A549 (cell line): ENCODE measurements at regions not wholly inside any gene's neighbourhood (a gene's known extent, or its start where the extent isn't known, plus 50 kb on each side); places are given as distances from the start of the nearest gene placed in this dataset.

Experiments
- ATAC-seq, 2 experiments: fragments of 200-7000 bp in 1 of 2; fragments of >200 bp in 1 of 2; cut with Nextera tagmentation in 1 of 2; cut with Tn5 transposase in 1 of 2; 3 replicates each; pipeline versions ENCODE4 v1.8.0 to v1.9.1; 2018 to 2020; ENCODE audit warnings: mild to moderate bottlenecking in 1 of 2, moderate library complexity in 1 of 2
- CTCF ChIA-PET: fragments of 300-600 bp; sonication (Branson Sonifier 250); formaldehyde crosslinking; extraction: SDS; loops from one replicate; lab custom pipeline; 2021; ENCODE audit warnings: antibody characterized with exemption, inconsistent platforms; lab: Yijun Ruan, JAX
- POLR2A ChIA-PET: fragments of 350-600 bp; formaldehyde crosslinking; extraction: SDS; loops from one replicate; lab custom pipeline; 2021; ENCODE audit warnings: antibody characterized with exemption, inconsistent platforms; lab: Yijun Ruan, JAX
- DNase-seq, 2 experiments: peaks; one replicate each; pipeline versions ENCODE4 v3.0.0 to v3.0.0-alpha.2; 2011 to 2016; ENCODE audit warnings: low read depth in 1 of 2, low spot score in 1 of 2
- FAIRE-seq: peaks from 2 replicates; lab custom pipeline; 2011; peaks lifted over from hg19 to GRCh38; lab: Jason Lieb, UNC
- H3K27ac ChIP-seq, 2 experiments: fragments of >200 bp; sonication (Bioruptor Twin); formaldehyde crosslinking; 3 replicates each; pipeline ENCODE4 v1.5.1; 2016 to 2017
- H3K4me1 ChIP-seq: fragments of >200 bp; sonication (Bioruptor Twin); formaldehyde crosslinking; 3 replicates; pipeline ENCODE4 v1.6.1; 2016
- H3K4me2 ChIP-seq: fragments of >200 bp; sonication (Bioruptor Twin); formaldehyde crosslinking; 3 replicates; pipeline ENCODE4 v1.6.1; 2016
- H3K4me3 ChIP-seq: fragments of >200 bp; sonication (Bioruptor Twin); formaldehyde crosslinking; 3 replicates; pipeline ENCODE4 v1.5.1; 2016
- H3K9me3 ChIP-seq: fragments of >200 bp; sonication (Bioruptor Twin); formaldehyde crosslinking; 3 replicates; pipeline ENCODE4 v1.6.1; 2016
- CBX8 ChIP-seq: fragments of 200-600 bp; sonication (generic); IDR thresholded peaks from 2 replicates; pipeline ENCODE4 v1.6.1; 2016
- CEBPB ChIP-seq, 2 experiments: fragments of >200 bp in 1 of 2; sonication (Bioruptor Twin) in 1 of 2; formaldehyde crosslinking in 1 of 2; IDR thresholded peaks; 2 replicates each; pipeline ENCODE4 v1.6.1; 2012 to 2016
- CHD2 ChIP-seq: fragments of 150-350 bp; IDR thresholded peaks from 2 replicates; pipeline ENCODE4 v1.6.1; 2014; ENCODE audit warnings: low read length; ENCODE audit not compliant: partially characterized antibody
- CHD4 ChIP-seq: fragments of 200-600 bp; sonication (generic); IDR thresholded peaks from 2 replicates; pipeline ENCODE4 v1.6.1; 2016; ENCODE audit warnings: antibody characterized with exemption, mild to moderate bottlenecking, borderline replicate concordance
- EHF ChIP-seq: fragments of 250-450 bp; sonication (Bioruptor Pico); IDR thresholded peaks from 2 replicates; pipeline ENCODE4 v1.5.0; 2020; ENCODE audit warnings: mild to moderate bottlenecking
- EHMT2 ChIP-seq: fragments of 200-600 bp; sonication (generic); IDR thresholded peaks from 2 replicates; pipeline ENCODE4 v1.6.1; 2016; ENCODE audit warnings: antibody characterized with exemption, low read depth, mild to moderate bottlenecking, moderate library complexity
- FOSB ChIP-seq: fragments of 250-450 bp; sonication (Bioruptor Pico); IDR thresholded peaks from 2 replicates; pipeline ENCODE4 v1.5.0; 2020; ENCODE audit warnings: mild to moderate bottlenecking, moderate library complexity
- HDAC2 ChIP-seq: fragments of 200-600 bp; sonication (generic); IDR thresholded peaks from 2 replicates; pipeline ENCODE4 v1.6.1; 2016
- JUN ChIP-seq, 2 experiments: fragments of >200 bp; sonication (Bioruptor Twin); formaldehyde crosslinking; IDR thresholded peaks; 2 replicates in 1 of 2; 3 replicates in 1 of 2; pipeline ENCODE4 v1.6.1; 2016 to 2017
- JUNB ChIP-seq: fragments of >200 bp; sonication (Bioruptor Twin); formaldehyde crosslinking; IDR thresholded peaks from 2 replicates; pipeline ENCODE4 v1.6.1; 2016
- KDM5A ChIP-seq: fragments of 200-600 bp; sonication (generic); IDR thresholded peaks from 2 replicates; pipeline ENCODE4 v1.6.1; 2016; ENCODE audit warnings: antibody characterized with exemption, mild to moderate bottlenecking
- MAFK ChIP-seq: fragments of 450-650 bp; IDR thresholded peaks from 2 replicates; pipeline ENCODE4 v1.6.1; 2014; ENCODE audit not compliant: partially characterized antibody
- MYC ChIP-seq: IDR thresholded peaks from 2 replicates; pipeline ENCODE4 v1.6.1; 2012; ENCODE audit warnings: mild to moderate bottlenecking, inconsistent platforms, low read length, improper control_type of control experiment, borderline replicate concordance
- NFE2L2 ChIP-seq: fragments of 150-350 bp; conservative IDR thresholded peaks from 2 replicates; pipeline ENCODE4 v1.6.1; 2014; ENCODE audit warnings: low read length
- NPAS2 ChIP-seq: fragments of 250-450 bp; sonication (Bioruptor Pico); IDR thresholded peaks from 2 replicates; pipeline ENCODE4 v1.8.0; 2022; ENCODE audit warnings: mild to moderate bottlenecking, moderate library complexity, borderline replicate concordance
- NR3C1 ChIP-seq: fragments of >200 bp; sonication (Bioruptor Twin); formaldehyde crosslinking; IDR thresholded peaks from 3 replicates; pipeline ENCODE4 v1.6.1; 2017
- PHF8 ChIP-seq: fragments of 200-600 bp; sonication (generic); IDR thresholded peaks from 2 replicates; pipeline ENCODE4 v1.6.1; 2016; ENCODE audit warnings: low read depth, mild to moderate bottlenecking, antibody characterized with exemption, moderate library complexity, borderline replicate concordance
- RAD21 ChIP-seq, 2 experiments: fragments of >200 bp in 1 of 2; sonication (Bioruptor Twin) in 1 of 2; formaldehyde crosslinking in 1 of 2; IDR thresholded peaks in 1 of 2; conservative IDR thresholded peaks in 1 of 2; 2 replicates in 1 of 2; 3 replicates in 1 of 2; pipeline ENCODE4 v1.6.1; 2012 to 2018; ENCODE audit warnings: inconsistent platforms in 1 of 2
- RCOR1 ChIP-seq: fragments of 150-350 bp; IDR thresholded peaks from 2 replicates; pipeline ENCODE4 v1.6.1; 2014; ENCODE audit warnings: antibody characterized with exemption, low read length, low read depth
- ZC3H11A ChIP-seq: fragments of 450-650 bp; IDR thresholded peaks from 2 replicates; pipeline ENCODE4 v1.6.1; 2014; ENCODE audit warnings: antibody characterized with exemption, mild to moderate bottlenecking
- ZFP36 ChIP-seq: fragments of 450-650 bp; IDR thresholded peaks from 2 replicates; pipeline ENCODE4 v1.6.1; 2014; ENCODE audit warnings: borderline replicate concordance; ENCODE audit not compliant: partially characterized antibody
- ZSCAN20 ChIP-seq: fragments of 250-450 bp; sonication (Bioruptor Pico); IDR thresholded peaks from 2 replicates; pipeline ENCODE4 v1.8.0; 2022; ENCODE audit warnings: mild to moderate bottlenecking, moderate library complexity
- WGBS: methylation state at CpG from one replicate; pipeline ENCODE4 v1.1.6; 2017; ENCODE audit errors: missing lambda C conversion rate; 5-methylcytosine and 5-hydroxymethylcytosine counted together
- TF ChIP-seq, protein P1 (sequence below): fragments of 250-450 bp; sonication (Bioruptor Pico); IDR thresholded peaks from 2 replicates; pipeline ENCODE4 v1.5.0; 2021; ENCODE audit warnings: mild to moderate bottlenecking, moderate library complexity, borderline replicate concordance
- TF ChIP-seq, protein P2 (sequence below): fragments of >200 bp; sonication (Bioruptor Twin); formaldehyde crosslinking; IDR thresholded peaks from 3 replicates; pipeline ENCODE4 v1.5.1; 2016
- TF ChIP-seq, protein P3 (sequence below): IDR thresholded peaks from 2 replicates; pipeline ENCODE4 v1.6.1; 2012; ENCODE audit warnings: low read depth, borderline replicate concordance
- TF ChIP-seq, protein P4 (sequence below): fragments of >200 bp; sonication (Bioruptor Twin); formaldehyde crosslinking; IDR thresholded peaks from 2 replicates; pipeline ENCODE4 v1.6.1; 2016
- TF ChIP-seq, protein P5 (sequence below): fragments of 200-600 bp; sonication (generic); IDR thresholded peaks from 2 replicates; pipeline ENCODE4 v1.6.1; 2016; ENCODE audit warnings: antibody characterized with exemption, mild to moderate bottlenecking, moderate library complexity

DNA sequence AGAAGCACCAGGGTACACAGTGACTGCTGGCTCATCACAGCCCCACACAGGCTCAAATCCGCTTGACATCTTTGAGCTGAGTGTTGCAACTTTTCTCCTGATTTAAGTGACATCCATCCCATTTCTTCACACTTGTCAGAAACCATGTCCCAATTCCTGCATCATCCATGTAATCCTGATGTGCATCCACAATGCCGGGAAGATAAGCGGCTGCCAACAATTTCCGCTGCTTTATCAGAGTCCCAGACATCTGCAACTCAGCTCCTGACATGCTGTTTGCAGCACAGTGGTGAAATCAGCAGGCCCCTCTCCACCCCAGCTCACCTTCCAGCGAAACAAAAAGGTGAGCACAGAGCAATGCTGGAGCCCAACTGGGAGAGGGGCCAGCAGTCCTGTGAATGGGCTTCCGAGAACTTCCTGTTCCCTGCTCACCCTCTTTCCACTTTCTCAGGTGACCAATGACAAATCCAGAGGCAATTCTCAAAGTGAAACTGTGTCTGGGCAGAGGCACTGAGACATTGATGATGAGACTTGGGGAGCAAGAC lies 581.0 kb downstream of the AJAP1 start:
- ATAC-seq: no peak
- no peak for DNase-seq

DNA sequence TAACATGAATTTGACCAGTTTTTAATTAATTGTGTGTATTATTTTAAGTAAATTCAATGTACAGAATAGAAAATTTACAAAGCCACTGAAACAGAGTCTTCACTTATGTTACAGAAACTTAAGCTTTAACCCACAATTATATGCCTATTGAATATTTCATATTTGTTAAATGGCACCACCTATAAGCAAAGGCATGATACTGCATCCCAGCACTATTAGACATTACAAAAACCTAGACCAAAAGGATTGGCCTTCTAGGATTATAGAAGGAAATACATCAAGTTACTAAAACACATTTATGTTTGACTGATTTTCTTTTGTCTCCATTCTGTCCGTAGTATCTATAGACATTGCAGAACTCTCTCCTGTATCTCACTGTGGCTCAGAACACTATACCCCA lies 578.1 kb downstream of the AJAP1 start:
- Histone ChIP-seq H3K4me3 (no peak overlapping the region), H3K4me2 (no peak overlapping the region), H3K4me1 (no peaks in the 10 kb centered on the region), H3K9me3 (no peaks in the 10 kb centered on the region), H3K27ac (no peak overlapping the region)
- TF ChIP-seq CEBPB (IDR thresholded peaks at IDR 0.05): no peak
- TF ChIP-seq RAD21 (conservative IDR thresholded peaks at IDR 0.05 in 1 of 2, IDR thresholded peaks at IDR 0.05 in 1 of 2): no peak
- no peak for TF ChIP-seq NR3C1
- no peak for TF ChIP-seq CHD4
- no peak for TF ChIP-seq JUN (IDR thresholded peaks at IDR 0.05)
- TF ChIP-seq HDAC2: no peak
- no peak for TF ChIP-seq RCOR1
- TF ChIP-seq MYC: no peak
- TF ChIP-seq, protein P1, sequence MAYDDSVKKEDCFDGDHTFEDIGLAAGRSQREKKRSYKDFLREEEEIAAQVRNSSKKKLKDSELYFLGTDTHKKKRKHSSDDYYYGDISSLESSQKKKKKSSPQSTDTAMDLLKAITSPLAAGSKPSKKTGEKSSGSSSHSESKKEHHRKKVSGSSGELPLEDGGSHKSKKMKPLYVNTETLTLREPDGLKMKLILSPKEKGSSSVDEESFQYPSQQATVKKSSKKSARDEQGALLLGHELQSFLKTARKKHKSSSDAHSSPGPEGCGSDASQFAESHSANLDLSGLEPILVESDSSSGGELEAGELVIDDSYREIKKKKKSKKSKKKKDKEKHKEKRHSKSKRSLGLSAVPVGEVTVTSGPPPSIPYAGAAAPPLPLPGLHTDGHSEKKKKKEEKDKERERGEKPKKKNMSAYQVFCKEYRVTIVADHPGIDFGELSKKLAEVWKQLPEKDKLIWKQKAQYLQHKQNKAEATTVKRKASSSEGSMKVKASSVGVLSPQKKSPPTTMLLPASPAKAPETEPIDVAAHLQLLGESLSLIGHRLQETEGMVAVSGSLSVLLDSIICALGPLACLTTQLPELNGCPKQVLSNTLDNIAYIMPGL (CRISPR knock-in tag): no peak
- TF ChIP-seq ZC3H11A: no peak
- no peak for TF ChIP-seq KDM5A
- no peak for TF ChIP-seq JUNB
- no peak for TF ChIP-seq NFE2L2
- TF ChIP-seq, protein P2, sequence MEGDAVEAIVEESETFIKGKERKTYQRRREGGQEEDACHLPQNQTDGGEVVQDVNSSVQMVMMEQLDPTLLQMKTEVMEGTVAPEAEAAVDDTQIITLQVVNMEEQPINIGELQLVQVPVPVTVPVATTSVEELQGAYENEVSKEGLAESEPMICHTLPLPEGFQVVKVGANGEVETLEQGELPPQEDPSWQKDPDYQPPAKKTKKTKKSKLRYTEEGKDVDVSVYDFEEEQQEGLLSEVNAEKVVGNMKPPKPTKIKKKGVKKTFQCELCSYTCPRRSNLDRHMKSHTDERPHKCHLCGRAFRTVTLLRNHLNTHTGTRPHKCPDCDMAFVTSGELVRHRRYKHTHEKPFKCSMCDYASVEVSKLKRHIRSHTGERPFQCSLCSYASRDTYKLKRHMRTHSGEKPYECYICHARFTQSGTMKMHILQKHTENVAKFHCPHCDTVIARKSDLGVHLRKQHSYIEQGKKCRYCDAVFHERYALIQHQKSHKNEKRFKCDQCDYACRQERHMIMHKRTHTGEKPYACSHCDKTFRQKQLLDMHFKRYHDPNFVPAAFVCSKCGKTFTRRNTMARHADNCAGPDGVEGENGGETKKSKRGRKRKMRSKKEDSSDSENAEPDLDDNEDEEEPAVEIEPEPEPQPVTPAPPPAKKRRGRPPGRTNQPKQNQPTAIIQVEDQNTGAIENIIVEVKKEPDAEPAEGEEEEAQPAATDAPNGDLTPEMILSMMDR: no peak
- TF ChIP-seq CHD2: no peak
- TF ChIP-seq NPAS2 (CRISPR knock-in tag): no peak
- TF ChIP-seq, protein P3, sequence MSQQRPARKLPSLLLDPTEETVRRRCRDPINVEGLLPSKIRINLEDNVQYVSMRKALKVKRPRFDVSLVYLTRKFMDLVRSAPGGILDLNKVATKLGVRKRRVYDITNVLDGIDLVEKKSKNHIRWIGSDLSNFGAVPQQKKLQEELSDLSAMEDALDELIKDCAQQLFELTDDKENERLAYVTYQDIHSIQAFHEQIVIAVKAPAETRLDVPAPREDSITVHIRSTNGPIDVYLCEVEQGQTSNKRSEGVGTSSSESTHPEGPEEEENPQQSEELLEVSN: no peak
- TF ChIP-seq ZFP36: no peak
- no peak for TF ChIP-seq EHF (CRISPR knock-in tag)
- ChIA-PET CTCF (no interaction called here), POLR2A (no interaction called here)
- DNase-seq (no peak), ATAC-seq (no peak), FAIRE-seq (no peak)
- 0% methylated on average over 1 of the region's 1 CpG for WGBS

More for the DNA sequence above, 581.0 kb downstream of the AJAP1 start:
- Histone ChIP-seq H3K4me2 (no peak overlapping the region), H3K27ac (no peak overlapping the region), H3K4me1 (no peaks in the 10 kb centered on the region), H3K9me3 (no peaks in the 10 kb centered on the region), H3K4me3 (no peak overlapping the region)
- TF ChIP-seq NFE2L2 (no peak), MAFK (no peak), ZFP36 (no peak), FOSB (CRISPR knock-in tag) (no peak), EHF (CRISPR knock-in tag) (no peak), PHF8 (no peak), ZC3H11A (no peak), ZSCAN20 (no peak), CBX8 (no peak), JUNB (no peak), EHMT2 (no peak)
- TF ChIP-seq, protein P4, sequence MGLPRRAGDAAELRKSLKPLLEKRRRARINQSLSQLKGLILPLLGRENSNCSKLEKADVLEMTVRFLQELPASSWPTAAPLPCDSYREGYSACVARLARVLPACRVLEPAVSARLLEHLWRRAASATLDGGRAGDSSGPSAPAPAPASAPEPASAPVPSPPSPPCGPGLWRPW: no peak
- TF ChIP-seq, protein P5, sequence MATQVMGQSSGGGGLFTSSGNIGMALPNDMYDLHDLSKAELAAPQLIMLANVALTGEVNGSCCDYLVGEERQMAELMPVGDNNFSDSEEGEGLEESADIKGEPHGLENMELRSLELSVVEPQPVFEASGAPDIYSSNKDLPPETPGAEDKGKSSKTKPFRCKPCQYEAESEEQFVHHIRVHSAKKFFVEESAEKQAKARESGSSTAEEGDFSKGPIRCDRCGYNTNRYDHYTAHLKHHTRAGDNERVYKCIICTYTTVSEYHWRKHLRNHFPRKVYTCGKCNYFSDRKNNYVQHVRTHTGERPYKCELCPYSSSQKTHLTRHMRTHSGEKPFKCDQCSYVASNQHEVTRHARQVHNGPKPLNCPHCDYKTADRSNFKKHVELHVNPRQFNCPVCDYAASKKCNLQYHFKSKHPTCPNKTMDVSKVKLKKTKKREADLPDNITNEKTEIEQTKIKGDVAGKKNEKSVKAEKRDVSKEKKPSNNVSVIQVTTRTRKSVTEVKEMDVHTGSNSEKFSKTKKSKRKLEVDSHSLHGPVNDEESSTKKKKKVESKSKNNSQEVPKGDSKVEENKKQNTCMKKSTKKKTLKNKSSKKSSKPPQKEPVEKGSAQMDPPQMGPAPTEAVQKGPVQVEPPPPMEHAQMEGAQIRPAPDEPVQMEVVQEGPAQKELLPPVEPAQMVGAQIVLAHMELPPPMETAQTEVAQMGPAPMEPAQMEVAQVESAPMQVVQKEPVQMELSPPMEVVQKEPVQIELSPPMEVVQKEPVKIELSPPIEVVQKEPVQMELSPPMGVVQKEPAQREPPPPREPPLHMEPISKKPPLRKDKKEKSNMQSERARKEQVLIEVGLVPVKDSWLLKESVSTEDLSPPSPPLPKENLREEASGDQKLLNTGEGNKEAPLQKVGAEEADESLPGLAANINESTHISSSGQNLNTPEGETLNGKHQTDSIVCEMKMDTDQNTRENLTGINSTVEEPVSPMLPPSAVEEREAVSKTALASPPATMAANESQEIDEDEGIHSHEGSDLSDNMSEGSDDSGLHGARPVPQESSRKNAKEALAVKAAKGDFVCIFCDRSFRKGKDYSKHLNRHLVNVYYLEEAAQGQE: no peak
- ChIA-PET CTCF (interaction anchor here (1.3 kb wide), 1 partner anchor 12 kb away, joined by 4 read pairs; no protein-coding TSS in a partner anchor), POLR2A (no interaction called here)
- no peak for FAIRE-seq
- 5% methylated on average over 6 of the region's 6 CpGs for WGBS
